K562 (cell line): ENCODE measurements at regions not wholly inside any gene's neighbourhood (a gene's known extent, or its start where the extent isn't known, plus 50 kb on each side); places are given as distances from the start of the nearest gene placed in this dataset.

Experiments used
- ATAC-seq: fragments of 200-7000 bp; cut with Tn5 transposase; 3 replicates; pipeline ENCODE4 v1.9.1; 2020; ENCODE audit warnings: moderate library complexity
- BruUV-seq: library from RNA; stranded (reverse); fragments of 400-500 nt; replicated peaks from 2 replicates; lab custom pipeline; 2021; lab: Mats Ljungman, UMichigan
- CTCF ChIA-PET: fragments of 300-600 bp; formaldehyde crosslinking; extraction: SDS; loops from one replicate; lab custom pipeline; 2021; ENCODE audit warnings: low intra/inter-chr PET ratio; lab: Yijun Ruan, JAX
- POLR2A ChIA-PET: fragments of 300-600, 350-650 bp; sonication (Branson Sonifier 250); formaldehyde crosslinking; extraction: SDS; loops from one replicate; lab custom pipeline; 2021; ENCODE audit warnings: antibody characterized with exemption, inconsistent platforms; lab: Yijun Ruan, JAX
- DNase-seq, 4 experiments: peaks; one replicate each; pipeline versions ENCODE4 v3.0.0 to v3.0.0-alpha.2; 2011 to 2018; ENCODE audit warnings: low spot score in 3 of 4, mixed read lengths in 3 of 4; ENCODE audit errors: extremely low read depth in 1 of 4
- FAIRE-seq: peaks from 2 replicates; lab custom pipeline; 2011; peaks lifted over from hg19 to GRCh38; lab: Jason Lieb, UNC
- H2AFZ ChIP-seq: 2 replicates; pipeline ENCODE4 v1.6.0; 2011; ENCODE audit warnings: low read depth, low read length, control low read depth, inconsistent platforms
- H3K27ac ChIP-seq: fragments of 200-600 bp; 3 replicates; pipeline ENCODE4 v1.8.0; 2011; ENCODE audit warnings: low read depth, mild to moderate bottlenecking, control low read depth, inconsistent platforms, low read length, moderate library complexity, mixed read lengths; ENCODE audit errors: extremely low read depth
- H3K27me3 ChIP-seq, 2 experiments: fragments of 300-600 bp in 1 of 2; 2 replicates in 1 of 2; 3 replicates in 1 of 2; pipeline versions ENCODE4 v1.6.0 to v1.8.0; 2011; ENCODE audit warnings: inconsistent platforms in 2 of 2, low read length in 2 of 2, mild to moderate bottlenecking in 1 of 2, mixed read lengths in 1 of 2, moderate library complexity in 1 of 2; ENCODE audit not compliant: control insufficient read depth in 2 of 2, insufficient read depth in 2 of 2
- H3K36me3 ChIP-seq: fragments of 300-600 bp; 3 replicates; pipeline ENCODE4 v1.8.0; 2011; ENCODE audit warnings: mild to moderate bottlenecking, low read length, inconsistent platforms; ENCODE audit not compliant: control insufficient read depth, insufficient read depth
- H3K4me1 ChIP-seq, 2 experiments: fragments of 200-600 bp in 1 of 2; replicated peaks in 1 of 2; 2 replicates in 1 of 2; 3 replicates in 1 of 2; pipeline versions ENCODE4 v1.5.1 to v1.8.0; 2011; ENCODE audit warnings: inconsistent platforms in 2 of 2, low read length in 2 of 2, mild to moderate bottlenecking in 1 of 2, mixed read lengths in 1 of 2, moderate library complexity in 1 of 2; ENCODE audit not compliant: control insufficient read depth in 2 of 2, insufficient read depth in 2 of 2
- H3K4me2 ChIP-seq: 2 replicates; pipeline ENCODE4 v1.6.1; 2011; ENCODE audit warnings: low read length, control low read depth, inconsistent platforms, mixed read lengths; ENCODE audit not compliant: insufficient read depth
- H3K4me3 ChIP-seq: fragments of 200-600 bp; sonication (generic), shearing (Covaris generic); 2 replicates; pipeline ENCODE4 v1.5.1; 2016; ENCODE audit warnings: control low read depth, inconsistent platforms
- H3K79me2 ChIP-seq: fragments of 200-600 bp; 3 replicates; pipeline ENCODE4 v1.8.0; 2011; ENCODE audit warnings: low read length, inconsistent platforms; ENCODE audit not compliant: control insufficient read depth, insufficient read depth
- H3K9ac ChIP-seq, 2 experiments: 2 replicates each; pipeline versions ENCODE4 v1.6.0 to v1.6.1; 2011; ENCODE audit warnings: low read depth in 2 of 2, low read length in 2 of 2, control low read depth in 1 of 2, inconsistent platforms in 1 of 2, mild to moderate bottlenecking in 1 of 2, mixed read lengths in 1 of 2; ENCODE audit not compliant: insufficient read depth in 1 of 2
- H3K9me1 ChIP-seq: one replicate; pipeline ENCODE4 v1.6.0; 2011; ENCODE audit warnings: inconsistent platforms, mild to moderate bottlenecking, low read length, moderate library complexity; ENCODE audit not compliant: control insufficient read depth, insufficient read depth
- H3K9me3 ChIP-seq: replicated peaks from 2 replicates; pipeline ENCODE4 v1.5.1; 2011; ENCODE audit warnings: low read depth, low read length, inconsistent platforms; ENCODE audit not compliant: control insufficient read depth, insufficient read depth
- H4K20me1 ChIP-seq: replicated peaks from 2 replicates; pipeline ENCODE4 v1.6.1; 2011; ENCODE audit warnings: low read length, inconsistent platforms, mixed read lengths; ENCODE audit not compliant: control insufficient read depth, insufficient read depth
- CC2D1A ChIP-seq: fragments of 450-650 bp; IDR thresholded peaks from 2 replicates; pipeline ENCODE4 v1.6.1; 2017; ENCODE audit warnings: mild to moderate bottlenecking
- CXXC5 ChIP-seq: fragments of 250-450 bp; sonication (Bioruptor Pico); IDR thresholded peaks from 2 replicates; pipeline ENCODE4 v1.8.0; 2022; ENCODE audit warnings: inconsistent platforms, mild to moderate bottlenecking, moderate library complexity
- HNRNPL ChIP-seq: fragments of 200-400 bp; formaldehyde crosslinking; IDR thresholded peaks from 2 replicates; pipeline ENCODE4 v1.6.1; 2017; ENCODE audit warnings: low read depth, mild to moderate bottlenecking, low read length
- NFE2 ChIP-seq: IDR thresholded peaks from 2 replicates; pipeline ENCODE4 v1.6.1; 2014; ENCODE audit warnings: antibody characterized with exemption, low read depth
- SOX6 ChIP-seq: fragments of 450-650 bp; IDR thresholded peaks from 2 replicates; pipeline ENCODE4 v1.6.1; 2014; ENCODE audit warnings: mild to moderate bottlenecking
- ZNF561 ChIP-seq: fragments of 450-650 bp; formaldehyde crosslinking; conservative IDR thresholded peaks from 2 replicates; pipeline ENCODE4 v1.4.0; 2020; ENCODE audit warnings: mild to moderate bottlenecking, moderate library complexity
- ZNF589 ChIP-seq: fragments of 200-800 bp; sonication (Bioruptor generic); IDR thresholded peaks from 2 replicates; pipeline ENCODE4 v1.6.1; 2016; ENCODE audit warnings: low read depth, missing genetic modification characterization, missing compliant biosample characterization
- ZNF785 ChIP-seq: fragments of 250-450 bp; sonication (Bioruptor Pico); IDR thresholded peaks from 2 replicates; pipeline ENCODE4 v1.4.0; 2020; ENCODE audit warnings: mild to moderate bottlenecking
- WGBS: fragments of 100-300 bp; shearing (Covaris generic); methylation state at CpG from one replicate; pipeline ENCODE4 v1.1.6; 2016; ENCODE audit warnings: low coverage, mixed read lengths; ENCODE audit not compliant: insufficient coverage; ENCODE audit errors: missing lambda C conversion rate; 5-methylcytosine and 5-hydroxymethylcytosine counted together
- in situ Hi-C: fragments of 300-500 bp; cut with MboI; formaldehyde crosslinking; loops from 4 replicates; pipeline ENCODE4 v1.15.0; 2018; ENCODE audit warnings: inconsistent platforms, mixed read lengths
- intact Hi-C: fragments of 100-400 bp; cut with micrococcal nuclease; formaldehyde crosslinking; loops from 2 replicates; pipeline ENCODE4 v1.14.2; 2022
- TF ChIP-seq, protein P1 (sequence below): IDR thresholded peaks from 2 replicates; pipeline ENCODE4 v1.6.1; 2014; ENCODE audit warnings: antibody characterized with exemption
- TF ChIP-seq, protein P2 (sequence below): fragments of 250-450 bp; sonication (Bioruptor Pico); IDR thresholded peaks from 2 replicates; pipeline ENCODE4 v1.8.0; 2021; ENCODE audit warnings: moderate library complexity, mild to moderate bottlenecking, inconsistent platforms
- TF ChIP-seq, protein P3 (sequence below): sonication (generic); formaldehyde crosslinking; IDR thresholded peaks from 2 replicates; pipeline ENCODE4 v1.8.0; 2023; ENCODE audit warnings: mild to moderate bottlenecking, missing genetic modification reagents
- TF ChIP-seq, protein P4 (sequence below): fragments of 450-650 bp; formaldehyde crosslinking; conservative IDR thresholded peaks from 2 replicates; pipeline ENCODE4 v1.4.0; 2022; ENCODE audit warnings: mild to moderate bottlenecking, missing genetic modification characterization
- TF ChIP-seq, protein P5 (sequence below): fragments of 450-650 bp; formaldehyde crosslinking; IDR thresholded peaks from 2 replicates; pipeline ENCODE4 v1.4.0; 2020; ENCODE audit warnings: mild to moderate bottlenecking

DNA sequence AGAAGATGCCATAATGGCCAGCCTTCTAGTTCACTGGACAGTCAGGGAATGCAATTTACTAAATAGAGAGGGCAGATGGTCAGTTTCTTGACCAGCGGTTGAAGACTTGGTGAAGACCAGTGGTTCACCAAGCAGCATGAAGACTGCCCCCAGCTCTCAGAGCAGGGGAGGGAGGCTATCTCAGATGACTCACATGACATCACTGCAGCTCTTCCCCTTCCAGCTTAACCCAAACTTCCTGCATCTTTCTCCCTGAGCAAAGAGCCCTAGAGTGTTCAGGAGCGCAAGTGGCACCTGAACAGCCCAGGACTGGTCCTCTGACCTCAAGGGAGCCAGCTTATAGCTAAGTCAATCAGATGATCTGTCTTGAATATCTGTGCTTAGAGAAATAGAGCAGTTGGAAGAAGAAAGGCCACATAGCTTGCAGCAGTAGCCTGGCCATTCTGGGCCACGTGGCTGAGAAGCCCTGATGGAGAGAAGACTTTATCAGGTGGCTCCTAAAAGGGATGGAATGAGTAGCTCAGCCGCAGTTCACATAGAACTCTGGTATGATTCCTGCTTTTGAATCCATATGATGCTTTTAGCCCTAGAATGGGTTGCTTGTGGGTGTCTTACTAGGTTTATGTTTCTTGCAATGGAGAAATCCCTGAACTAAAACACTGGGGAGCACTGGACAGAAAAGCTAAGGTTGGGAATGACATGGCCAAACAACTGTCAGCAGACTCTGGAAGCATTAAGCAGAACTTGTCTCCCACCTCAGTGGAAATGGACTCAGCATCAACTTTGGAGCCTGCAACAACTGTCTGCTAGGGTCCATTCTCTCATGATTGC, 392.1 kb upstream of the CCL2 start (continued):
- TF ChIP-seq, protein P1, sequence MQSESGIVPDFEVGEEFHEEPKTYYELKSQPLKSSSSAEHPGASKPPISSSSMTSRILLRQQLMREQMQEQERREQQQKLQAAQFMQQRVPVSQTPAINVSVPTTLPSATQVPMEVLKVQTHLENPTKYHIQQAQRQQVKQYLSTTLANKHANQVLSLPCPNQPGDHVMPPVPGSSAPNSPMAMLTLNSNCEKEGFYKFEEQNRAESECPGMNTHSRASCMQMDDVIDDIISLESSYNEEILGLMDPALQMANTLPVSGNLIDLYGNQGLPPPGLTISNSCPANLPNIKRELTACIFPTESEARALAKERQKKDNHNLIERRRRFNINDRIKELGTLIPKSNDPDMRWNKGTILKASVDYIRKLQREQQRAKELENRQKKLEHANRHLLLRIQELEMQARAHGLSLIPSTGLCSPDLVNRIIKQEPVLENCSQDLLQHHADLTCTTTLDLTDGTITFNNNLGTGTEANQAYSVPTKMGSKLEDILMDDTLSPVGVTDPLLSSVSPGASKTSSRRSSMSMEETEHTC, result no peak
- no peak for TF ChIP-seq CC2D1A
- TF ChIP-seq CXXC5, result 0 out of 2 replicates have a peak, but pooled peaks have one; percentile 11
- no peak for TF ChIP-seq ZNF785 (CRISPR knock-in tag)
- 0 out of 2 replicates have a peak, but pooled peaks have one; percentile 40 for TF ChIP-seq ZNF589 (CRISPR knock-in tag)
- TF ChIP-seq NFE2, result no peak
- TF ChIP-seq, protein P2, sequence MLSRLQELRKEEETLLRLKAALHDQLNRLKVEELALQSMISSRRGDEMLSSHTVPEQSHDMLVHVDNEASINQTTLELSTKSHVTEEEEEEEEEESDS, result no peak
- no peak for TF ChIP-seq SOX6

DNA sequence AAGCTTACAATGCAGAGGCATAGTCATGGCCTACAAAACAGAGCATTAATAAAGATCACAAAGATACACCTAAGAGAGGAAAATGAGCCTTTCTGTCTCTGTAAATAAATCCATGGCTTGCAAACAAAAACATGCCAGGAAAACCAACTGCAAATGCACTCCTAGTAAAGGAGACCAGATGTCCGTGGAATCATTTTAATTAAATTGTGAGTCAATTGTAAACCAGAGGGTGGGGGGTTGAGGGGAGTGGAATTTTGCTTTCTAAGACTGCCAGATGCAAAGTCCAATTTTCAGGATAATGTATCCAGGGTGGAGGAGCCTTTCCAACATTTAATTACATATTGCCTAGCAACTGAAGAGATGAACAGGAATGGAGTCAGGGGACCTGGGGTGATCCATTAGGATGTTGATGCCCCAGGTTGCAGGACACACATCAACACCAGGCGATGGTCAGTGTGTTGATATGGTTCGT, 390.3 kb upstream of the CCL2 start:
- intact Hi-C loops (no loop called here), in situ Hi-C loops (no loop called here)
- ChIA-PET POLR2A (no interaction called here), CTCF (no interaction called here)
- Histone ChIP-seq H3K9ac (no peak overlapping the region), H3K9me3 (peaks cover 3% of the 10 kb centered on the region), H3K27me3 (no peaks in the 10 kb centered on the region), H3K36me3 (no peaks in the 10 kb centered on the region), H3K4me1 (peaks cover 0 to 20% of the 10 kb centered on the region in 2 experiments; a peak in 2 of 5 replicates), H3K9me1 (no peaks in the 10 kb centered on the region), H3K27ac (no peak overlapping the region), H2AFZ (peak overlapping the region; percentile 43), H4K20me1 (no peaks in the 10 kb centered on the region), H3K4me2 (no peak overlapping the region), H3K79me2 (no peaks in the 10 kb centered on the region), H3K4me3 (no peak overlapping the region)
- 51% methylated on average over 3 of the region's 3 CpGs for WGBS
- no TSS peak for BruUV-seq
- DNase-seq, result no peak
- no peak for FAIRE-seq
- no peak for ATAC-seq
- no peak for TF ChIP-seq ZNF561 (CRISPR knock-in tag)
- TF ChIP-seq, protein P3, sequence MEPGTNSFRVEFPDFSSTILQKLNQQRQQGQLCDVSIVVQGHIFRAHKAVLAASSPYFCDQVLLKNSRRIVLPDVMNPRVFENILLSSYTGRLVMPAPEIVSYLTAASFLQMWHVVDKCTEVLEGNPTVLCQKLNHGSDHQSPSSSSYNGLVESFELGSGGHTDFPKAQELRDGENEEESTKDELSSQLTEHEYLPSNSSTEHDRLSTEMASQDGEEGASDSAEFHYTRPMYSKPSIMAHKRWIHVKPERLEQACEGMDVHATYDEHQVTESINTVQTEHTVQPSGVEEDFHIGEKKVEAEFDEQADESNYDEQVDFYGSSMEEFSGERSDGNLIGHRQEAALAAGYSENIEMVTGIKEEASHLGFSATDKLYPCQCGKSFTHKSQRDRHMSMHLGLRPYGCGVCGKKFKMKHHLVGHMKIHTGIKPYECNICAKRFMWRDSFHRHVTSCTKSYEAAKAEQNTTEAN (CRISPR knock-in tag), result no peak
- TF ChIP-seq, protein P4, sequence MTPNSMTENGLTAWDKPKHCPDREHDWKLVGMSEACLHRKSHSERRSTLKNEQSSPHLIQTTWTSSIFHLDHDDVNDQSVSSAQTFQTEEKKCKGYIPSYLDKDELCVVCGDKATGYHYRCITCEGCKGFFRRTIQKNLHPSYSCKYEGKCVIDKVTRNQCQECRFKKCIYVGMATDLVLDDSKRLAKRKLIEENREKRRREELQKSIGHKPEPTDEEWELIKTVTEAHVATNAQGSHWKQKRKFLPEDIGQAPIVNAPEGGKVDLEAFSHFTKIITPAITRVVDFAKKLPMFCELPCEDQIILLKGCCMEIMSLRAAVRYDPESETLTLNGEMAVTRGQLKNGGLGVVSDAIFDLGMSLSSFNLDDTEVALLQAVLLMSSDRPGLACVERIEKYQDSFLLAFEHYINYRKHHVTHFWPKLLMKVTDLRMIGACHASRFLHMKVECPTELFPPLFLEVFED, result no peak
- TF ChIP-seq HNRNPL, result no peak
- TF ChIP-seq, protein P5, sequence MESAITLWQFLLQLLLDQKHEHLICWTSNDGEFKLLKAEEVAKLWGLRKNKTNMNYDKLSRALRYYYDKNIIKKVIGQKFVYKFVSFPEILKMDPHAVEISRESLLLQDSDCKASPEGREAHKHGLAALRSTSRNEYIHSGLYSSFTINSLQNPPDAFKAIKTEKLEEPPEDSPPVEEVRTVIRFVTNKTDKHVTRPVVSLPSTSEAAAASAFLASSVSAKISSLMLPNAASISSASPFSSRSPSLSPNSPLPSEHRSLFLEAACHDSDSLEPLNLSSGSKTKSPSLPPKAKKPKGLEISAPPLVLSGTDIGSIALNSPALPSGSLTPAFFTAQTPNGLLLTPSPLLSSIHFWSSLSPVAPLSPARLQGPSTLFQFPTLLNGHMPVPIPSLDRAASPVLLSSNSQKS (CRISPR knock-in tag), result no peak
